ENCODE measurements at regions not wholly inside any gene's neighbourhood (a gene's known extent, or its start where the extent isn't known, plus 50 kb on each side); places are given as distances from the start of the nearest gene placed in this dataset.

GRCh38 chr22:25511725-25512124, 52.8 kb upstream of the GRK3 start:
- TF ChIP-seq CTCF (IDR thresholded peaks at IDR 0.05) (no peak), POLR2AphosphoS5 (IDR thresholded peaks at IDR 0.05) (no peak), POLR2A (IDR thresholded peaks at IDR 0.05) (no peak), EP300 (IDR thresholded peaks at IDR 0.05) (no peak)

Data from gastroesophageal sphincter (tissue), 3 donors.